ENCODE measurements at regions not wholly inside any gene's neighbourhood (a gene's known extent, or its start where the extent isn't known, plus 50 kb on each side); places are given as distances from the start of the nearest gene placed in this dataset.

DNA sequence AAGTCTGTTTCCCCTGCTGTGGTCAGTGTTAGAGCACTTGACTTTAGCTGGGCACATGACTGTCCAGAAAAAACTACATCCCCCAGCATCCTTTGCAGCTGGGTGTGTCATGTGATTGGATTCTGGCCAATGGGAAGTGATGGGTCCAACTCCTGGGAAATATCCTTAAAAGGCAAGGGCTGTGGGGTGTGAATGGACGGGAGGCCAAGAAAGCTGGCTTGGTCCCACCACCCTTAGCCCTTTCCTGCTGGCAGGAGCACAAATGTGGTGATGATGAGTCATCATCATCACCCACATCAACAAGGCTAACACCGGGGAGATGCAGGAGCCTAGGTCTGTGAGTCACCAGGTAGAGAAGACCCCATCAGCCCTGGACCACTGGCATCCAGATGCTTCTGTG is 341.7 kb downstream of the C16orf95 start:
- H3K4me1 ChIP-seq = peaks cover 0 to 7% of the 10 kb centered on the region in 2 donors
- H3K27me3 ChIP-seq = no peaks in the 10 kb centered on the region
- no peaks in the 10 kb centered on the region for H3K36me3 ChIP-seq
- H3K4me3 ChIP-seq = no peak overlapping the region
- no peak for DNase-seq (ENCODE audit: low spot score)
- TF ChIP-seq, protein P1, sequence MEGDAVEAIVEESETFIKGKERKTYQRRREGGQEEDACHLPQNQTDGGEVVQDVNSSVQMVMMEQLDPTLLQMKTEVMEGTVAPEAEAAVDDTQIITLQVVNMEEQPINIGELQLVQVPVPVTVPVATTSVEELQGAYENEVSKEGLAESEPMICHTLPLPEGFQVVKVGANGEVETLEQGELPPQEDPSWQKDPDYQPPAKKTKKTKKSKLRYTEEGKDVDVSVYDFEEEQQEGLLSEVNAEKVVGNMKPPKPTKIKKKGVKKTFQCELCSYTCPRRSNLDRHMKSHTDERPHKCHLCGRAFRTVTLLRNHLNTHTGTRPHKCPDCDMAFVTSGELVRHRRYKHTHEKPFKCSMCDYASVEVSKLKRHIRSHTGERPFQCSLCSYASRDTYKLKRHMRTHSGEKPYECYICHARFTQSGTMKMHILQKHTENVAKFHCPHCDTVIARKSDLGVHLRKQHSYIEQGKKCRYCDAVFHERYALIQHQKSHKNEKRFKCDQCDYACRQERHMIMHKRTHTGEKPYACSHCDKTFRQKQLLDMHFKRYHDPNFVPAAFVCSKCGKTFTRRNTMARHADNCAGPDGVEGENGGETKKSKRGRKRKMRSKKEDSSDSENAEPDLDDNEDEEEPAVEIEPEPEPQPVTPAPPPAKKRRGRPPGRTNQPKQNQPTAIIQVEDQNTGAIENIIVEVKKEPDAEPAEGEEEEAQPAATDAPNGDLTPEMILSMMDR (IDR thresholded peaks at IDR 0.05) = no peak
- H3K27ac ChIP-seq = no peak overlapping the region
- H3K9me3 ChIP-seq = no peaks in the 10 kb centered on the region

DNA sequence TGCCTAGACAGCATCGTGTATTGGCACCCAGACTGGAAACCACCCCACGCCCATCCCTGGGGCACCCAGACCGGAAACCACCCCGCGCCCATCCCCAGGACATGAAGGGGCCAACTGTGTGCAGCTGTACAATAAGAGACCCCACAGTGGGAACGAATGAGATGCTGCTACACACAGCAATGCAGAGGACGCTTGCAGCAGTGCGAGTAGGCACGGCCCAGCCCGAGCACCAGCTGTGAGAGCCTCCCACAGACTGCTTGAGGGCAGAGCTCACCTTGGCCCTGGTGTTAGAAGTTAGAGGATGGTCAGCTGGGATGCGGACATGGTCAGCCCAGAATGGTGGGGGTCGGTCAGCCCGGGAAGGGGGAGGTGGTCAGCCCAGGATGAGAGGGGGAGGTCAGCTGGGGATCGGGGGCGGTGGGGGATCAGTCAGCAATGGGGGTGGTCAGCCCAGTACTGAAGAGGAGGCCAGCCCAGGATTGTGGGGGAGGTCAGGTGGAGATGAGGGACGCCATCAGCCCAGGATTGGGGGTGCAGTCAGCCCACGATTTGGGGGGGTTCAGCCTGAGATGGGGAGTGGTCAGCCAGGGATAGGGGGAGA is 340.0 kb downstream of the C16orf95 start:
- Histone ChIP-seq H3K9me3 (no peaks in the 10 kb centered on the region), H3K4me1 (peaks cover 0 to 7% of the 10 kb centered on the region in 2 donors), H3K4me3 (no peak overlapping the region), H3K36me3 (no peaks in the 10 kb centered on the region), H3K27me3 (no peaks in the 10 kb centered on the region), H3K27ac (no peak overlapping the region)
- TF ChIP-seq, protein P1 (IDR thresholded peaks at IDR 0.05) = no peak
- no peak for DNase-seq (ENCODE audit: low spot score)

DNA sequence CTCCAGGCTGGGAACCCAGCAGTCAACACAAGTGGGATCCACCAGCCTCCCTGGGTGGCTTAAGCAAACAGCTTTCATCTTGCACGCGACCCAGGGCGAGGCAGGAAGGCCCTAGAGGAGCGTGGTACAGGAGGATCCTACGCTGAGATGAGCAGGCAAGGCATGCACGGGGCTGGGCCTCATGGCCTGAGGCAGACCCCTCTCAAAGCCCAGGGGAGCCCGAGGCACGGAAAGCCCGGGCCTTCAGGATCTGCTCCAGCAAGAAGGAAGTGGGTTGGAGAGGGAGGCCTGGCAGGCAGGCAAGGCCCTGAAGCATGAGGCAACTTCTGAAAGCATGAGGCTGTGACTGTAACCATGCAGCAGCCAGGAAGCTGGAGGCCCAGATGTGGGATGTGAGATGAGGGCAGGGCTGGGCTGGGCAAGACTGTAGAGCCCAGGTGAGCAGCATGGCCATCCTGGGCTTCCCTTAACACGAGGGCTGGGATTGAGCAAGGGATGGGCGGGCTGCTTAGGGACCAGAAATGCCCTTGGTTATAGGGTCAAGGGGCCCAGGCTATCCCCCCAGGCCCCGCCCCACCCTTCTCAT is 338.7 kb downstream of the C16orf95 start:
- TF ChIP-seq, protein P1 (IDR thresholded peaks at IDR 0.05) = no peak
- Histone ChIP-seq H3K27ac (no peak overlapping the region), H3K4me3 (no peak overlapping the region), H3K9me3 (no peaks in the 10 kb centered on the region), H3K27me3 (no peaks in the 10 kb centered on the region), H3K4me1 (peaks cover 0 to 7% of the 10 kb centered on the region in 2 donors), H3K36me3 (no peaks in the 10 kb centered on the region)
- DNase-seq (ENCODE audit: low spot score) = no peak

DNA sequence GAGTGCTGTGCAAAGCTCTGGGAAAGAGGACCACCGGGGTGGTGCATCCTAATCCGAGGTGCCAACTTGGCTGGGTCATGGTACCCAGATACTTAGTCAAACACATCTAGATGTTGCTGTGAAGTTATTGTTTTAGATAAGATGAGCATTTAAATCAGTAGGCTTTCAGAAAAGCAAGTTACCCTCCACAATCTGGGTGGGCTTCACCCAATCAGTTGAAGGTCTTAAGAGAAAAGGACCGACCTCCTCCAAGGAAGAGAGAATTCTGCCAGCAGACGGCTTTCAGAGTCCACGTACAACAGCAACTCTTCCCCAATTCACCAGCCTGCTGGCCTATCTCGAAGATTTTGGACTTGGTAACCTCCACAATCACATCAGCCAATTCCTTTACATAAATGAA is 338.1 kb downstream of the C16orf95 start:
- peaks cover 0 to 7% of the 10 kb centered on the region in 2 donors for H3K4me1 ChIP-seq
- H3K27ac ChIP-seq = no peak overlapping the region
- no peak overlapping the region for H3K4me3 ChIP-seq
- no peaks in the 10 kb centered on the region for H3K27me3 ChIP-seq
- no peak for DNase-seq (ENCODE audit: low spot score)
- TF ChIP-seq, protein P1 (IDR thresholded peaks at IDR 0.05) = no peak
- H3K9me3 ChIP-seq = no peaks in the 10 kb centered on the region
- no peaks in the 10 kb centered on the region for H3K36me3 ChIP-seq

DNA sequence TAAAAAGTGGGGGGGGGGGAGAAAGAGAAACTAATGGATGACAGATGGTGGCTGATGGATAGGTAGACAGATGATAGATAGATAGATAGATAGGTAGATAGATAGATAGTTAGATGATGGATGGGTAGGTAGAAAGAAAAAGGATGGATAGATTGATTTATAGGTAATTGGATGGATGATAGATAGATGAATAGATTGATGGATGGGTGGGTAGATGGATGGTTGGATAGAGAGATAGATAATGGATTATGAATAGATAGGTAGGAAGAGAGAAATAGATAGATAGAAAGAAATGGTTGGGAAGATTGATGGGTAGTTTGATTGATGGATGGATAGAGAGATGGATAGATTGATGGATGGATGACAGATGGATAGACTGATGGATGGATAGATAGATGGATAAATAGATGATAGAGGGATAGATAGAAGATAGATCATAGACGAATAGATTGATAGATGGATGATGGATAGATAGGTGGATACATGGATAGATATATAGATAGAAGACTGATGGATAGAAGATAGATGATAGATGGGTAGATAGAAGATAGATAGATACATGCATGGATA is 337.1 kb downstream of the C16orf95 start:
- no peak overlapping the region for H3K27ac ChIP-seq
- no peaks in the 10 kb centered on the region for H3K9me3 ChIP-seq
- no peaks in the 10 kb centered on the region for H3K36me3 ChIP-seq
- TF ChIP-seq, protein P1 (IDR thresholded peaks at IDR 0.05) = no peak
- no peaks in the 10 kb centered on the region for H3K27me3 ChIP-seq
- H3K4me3 ChIP-seq = no peak overlapping the region
- H3K4me1 ChIP-seq = peaks cover 0 to 7% of the 10 kb centered on the region in 2 donors
- no peak for DNase-seq (ENCODE audit: low spot score)
